ENCODE measurements at regions not wholly inside any gene's neighbourhood (a gene's known extent, or its start where the extent isn't known, plus 50 kb on each side); places are given as distances from the start of the nearest gene placed in this dataset.

DNA sequence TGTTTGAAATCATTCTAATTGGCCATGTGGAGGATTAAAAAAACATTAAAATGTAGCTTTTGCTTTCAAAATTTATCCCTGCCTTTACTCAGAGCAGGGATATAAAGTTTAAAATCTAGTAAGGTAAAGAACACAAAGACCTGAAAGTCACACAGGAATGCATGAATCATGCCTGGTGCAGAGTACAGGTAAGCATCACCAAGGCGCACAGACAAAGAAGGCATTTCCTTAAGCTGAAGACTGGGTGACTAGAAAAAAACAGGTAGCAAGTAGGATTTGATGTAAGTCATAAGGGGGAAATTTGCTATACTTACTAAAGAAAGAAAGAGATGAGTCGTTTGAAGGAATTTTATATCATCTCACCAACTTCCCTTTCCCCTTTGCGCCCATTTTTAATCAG is 405.6 kb downstream of the GXYLT1 start:
- H3K4me3 ChIP-seq (ENCODE audit: low read length), result no peak overlapping the region
- no peak overlapping the region for H2AFZ ChIP-seq (ENCODE audit: low read depth, low read length)

DNA sequence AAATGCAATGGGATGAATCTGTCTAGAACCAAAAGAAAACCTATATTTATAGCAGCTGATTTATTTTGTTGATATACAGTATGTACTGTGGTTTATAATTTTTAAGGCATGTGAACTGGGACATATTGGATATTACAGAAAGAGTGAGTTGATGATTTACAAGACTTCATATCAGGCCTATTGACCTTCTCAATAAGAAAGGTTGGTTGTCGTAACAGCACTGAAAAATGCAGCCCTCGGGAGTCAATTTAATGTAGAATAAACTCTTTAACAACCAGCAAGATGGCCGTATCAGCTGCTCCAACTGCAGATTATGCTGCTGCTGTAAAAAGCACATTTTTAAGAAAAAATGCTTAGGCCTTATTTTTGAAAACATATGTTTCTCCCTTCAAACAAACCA is 407.3 kb downstream of the GXYLT1 start:
- Histone ChIP-seq H2AFZ (ENCODE audit: low read depth, low read length) (no peak overlapping the region), H3K4me2 (ENCODE audit: low read length) (no peak overlapping the region), H3K4me3 (ENCODE audit: low read length) (no peak overlapping the region), H3K4me1 (ENCODE audit: low read length) (no peaks in the 10 kb centered on the region), H3K27me3 (ENCODE audit: low read depth, low read length) (no peaks in the 10 kb centered on the region), H3K27ac (ENCODE audit: low read length) (no peak overlapping the region), H3K36me3 (replicated peaks; ENCODE audit: low read depth, low read length) (no peaks in the 10 kb centered on the region), H3K9ac (ENCODE audit: low read length) (no peak overlapping the region), H3K79me2 (ENCODE audit: low read length) (no peaks in the 10 kb centered on the region), H4K20me1 (ENCODE audit: insufficient read depth, low read length) (no peaks in the 10 kb centered on the region), H3K9me3 (ENCODE audit: insufficient read depth, low read length) (no peaks in the 10 kb centered on the region)
- TF ChIP-seq, protein P1, sequence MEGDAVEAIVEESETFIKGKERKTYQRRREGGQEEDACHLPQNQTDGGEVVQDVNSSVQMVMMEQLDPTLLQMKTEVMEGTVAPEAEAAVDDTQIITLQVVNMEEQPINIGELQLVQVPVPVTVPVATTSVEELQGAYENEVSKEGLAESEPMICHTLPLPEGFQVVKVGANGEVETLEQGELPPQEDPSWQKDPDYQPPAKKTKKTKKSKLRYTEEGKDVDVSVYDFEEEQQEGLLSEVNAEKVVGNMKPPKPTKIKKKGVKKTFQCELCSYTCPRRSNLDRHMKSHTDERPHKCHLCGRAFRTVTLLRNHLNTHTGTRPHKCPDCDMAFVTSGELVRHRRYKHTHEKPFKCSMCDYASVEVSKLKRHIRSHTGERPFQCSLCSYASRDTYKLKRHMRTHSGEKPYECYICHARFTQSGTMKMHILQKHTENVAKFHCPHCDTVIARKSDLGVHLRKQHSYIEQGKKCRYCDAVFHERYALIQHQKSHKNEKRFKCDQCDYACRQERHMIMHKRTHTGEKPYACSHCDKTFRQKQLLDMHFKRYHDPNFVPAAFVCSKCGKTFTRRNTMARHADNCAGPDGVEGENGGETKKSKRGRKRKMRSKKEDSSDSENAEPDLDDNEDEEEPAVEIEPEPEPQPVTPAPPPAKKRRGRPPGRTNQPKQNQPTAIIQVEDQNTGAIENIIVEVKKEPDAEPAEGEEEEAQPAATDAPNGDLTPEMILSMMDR (IDR thresholded peaks at IDR 0.05; ENCODE audit: low read depth, low read length), result no peak

More for the DNA sequence above, 405.6 kb downstream of the GXYLT1 start:
- H3K9ac ChIP-seq (ENCODE audit: low read length), result no peak overlapping the region
- H3K4me1 ChIP-seq (ENCODE audit: low read length), result no peaks in the 10 kb centered on the region
- H3K36me3 ChIP-seq (replicated peaks; ENCODE audit: low read depth, low read length), result no peaks in the 10 kb centered on the region
- no peaks in the 10 kb centered on the region for H4K20me1 ChIP-seq (ENCODE audit: insufficient read depth, low read length)
- TF ChIP-seq EZH2phosphoT487 (IDR thresholded peaks at IDR 0.05; ENCODE audit: low read depth), result no peak
- TF ChIP-seq, protein P1 (IDR thresholded peaks at IDR 0.05; ENCODE audit: low read depth, low read length), result no peak
- no peaks in the 10 kb centered on the region for H3K9me3 ChIP-seq (ENCODE audit: insufficient read depth, low read length)
- no peaks in the 10 kb centered on the region for H3K79me2 ChIP-seq (ENCODE audit: low read length)
- H3K27ac ChIP-seq (ENCODE audit: low read length), result no peak overlapping the region
- H3K27me3 ChIP-seq (ENCODE audit: low read depth, low read length), result no peaks in the 10 kb centered on the region
- H3K4me2 ChIP-seq (ENCODE audit: low read length), result no peak overlapping the region

DNA sequence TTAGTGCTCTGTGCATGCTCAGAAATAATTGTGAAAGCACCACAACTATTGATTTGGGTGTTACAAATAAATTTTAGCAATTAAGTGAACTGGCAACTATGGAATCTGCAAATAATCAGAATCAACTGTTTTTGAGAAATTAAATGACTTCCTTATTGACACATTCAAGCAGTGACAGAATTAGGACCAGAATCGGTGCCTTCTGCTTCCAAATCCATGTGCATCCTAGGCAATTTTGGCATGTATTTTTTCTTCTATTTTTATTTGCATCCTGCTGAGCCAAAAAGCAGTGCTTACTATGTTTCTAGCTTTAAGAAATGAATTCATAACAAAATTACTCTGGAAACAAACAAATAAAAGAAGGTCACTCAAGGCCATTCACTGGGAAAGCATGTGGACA is 408.2 kb downstream of the GXYLT1 start:
- no peaks in the 10 kb centered on the region for H4K20me1 ChIP-seq (ENCODE audit: insufficient read depth, low read length)
- H3K27me3 ChIP-seq (ENCODE audit: low read depth, low read length), result no peaks in the 10 kb centered on the region
- H3K9me3 ChIP-seq (ENCODE audit: insufficient read depth, low read length), result no peaks in the 10 kb centered on the region
- H3K9ac ChIP-seq (ENCODE audit: low read length), result no peak overlapping the region
- no peak overlapping the region for H2AFZ ChIP-seq (ENCODE audit: low read depth, low read length)
- H3K27ac ChIP-seq (ENCODE audit: low read length), result no peak overlapping the region
- no peak overlapping the region for H3K4me2 ChIP-seq (ENCODE audit: low read length)
- no peaks in the 10 kb centered on the region for H3K36me3 ChIP-seq (replicated peaks; ENCODE audit: low read depth, low read length)
- no peaks in the 10 kb centered on the region for H3K4me1 ChIP-seq (ENCODE audit: low read length)
- no peaks in the 10 kb centered on the region for H3K79me2 ChIP-seq (ENCODE audit: low read length)
- TF ChIP-seq, protein P1 (IDR thresholded peaks at IDR 0.05; ENCODE audit: low read depth, low read length), result no peak
- no peak for TF ChIP-seq EZH2phosphoT487 (IDR thresholded peaks at IDR 0.05; ENCODE audit: low read depth)
- H3K4me3 ChIP-seq (ENCODE audit: low read length), result no peak overlapping the region

DNA sequence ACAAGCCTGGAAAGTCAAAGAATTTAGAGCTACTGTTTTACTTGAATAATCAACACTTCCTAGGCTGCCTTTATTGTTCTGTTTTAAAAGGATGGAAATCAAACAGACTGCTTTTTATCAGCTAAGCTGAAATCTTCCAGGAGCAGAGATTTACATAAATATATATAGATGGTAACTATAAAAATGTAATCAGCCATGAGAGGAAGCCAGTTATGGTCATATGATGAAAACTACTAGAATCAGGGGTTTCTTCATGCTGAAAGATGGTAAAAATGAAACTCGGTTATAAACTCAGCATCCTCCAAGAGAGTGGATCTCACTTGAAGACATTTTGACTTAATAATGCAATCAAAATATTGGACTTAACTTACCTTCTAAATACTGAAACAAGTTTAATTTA is 413.0 kb downstream of the GXYLT1 start:
- H3K4me3 ChIP-seq (ENCODE audit: low read length), result no peak overlapping the region
- no peak for TF ChIP-seq EZH2phosphoT487 (IDR thresholded peaks at IDR 0.05; ENCODE audit: low read depth)
- TF ChIP-seq, protein P1 (IDR thresholded peaks at IDR 0.05; ENCODE audit: low read depth, low read length), result no peak
- H3K27ac ChIP-seq (ENCODE audit: low read length), result no peak overlapping the region

More for the DNA sequence above, 413.0 kb downstream of the GXYLT1 start:
- no peaks in the 10 kb centered on the region for H3K36me3 ChIP-seq (replicated peaks; ENCODE audit: low read depth, low read length)
- H3K9me3 ChIP-seq (ENCODE audit: insufficient read depth, low read length), result no peaks in the 10 kb centered on the region
- H3K27me3 ChIP-seq (ENCODE audit: low read depth, low read length), result no peaks in the 10 kb centered on the region
- no peaks in the 10 kb centered on the region for H4K20me1 ChIP-seq (ENCODE audit: insufficient read depth, low read length)
- no peaks in the 10 kb centered on the region for H3K79me2 ChIP-seq (ENCODE audit: low read length)
- no peak overlapping the region for H3K4me2 ChIP-seq (ENCODE audit: low read length)
- no peak overlapping the region for H3K9ac ChIP-seq (ENCODE audit: low read length)
- no peak overlapping the region for H2AFZ ChIP-seq (ENCODE audit: low read depth, low read length)
- H3K4me1 ChIP-seq (ENCODE audit: low read length), result no peaks in the 10 kb centered on the region
